CD4-positive, alpha-beta T cell treated with Interleukin-17A for 1 hour (primary cell): ENCODE measurements at regions not wholly inside any gene's neighbourhood (a gene's known extent, or its start where the extent isn't known, plus 50 kb on each side); places are given as distances from the start of the nearest gene placed in this dataset.
"Not testable (repeated sequence)": the region's sequence is repeated elsewhere in the genome, so short reads cannot be mapped to it uniquely, and the experiment has no call there.

Experiments
- DNase-seq: peaks from one replicate; pipeline ENCODE4 v3.0.0-alpha.2; 2020

DNA sequence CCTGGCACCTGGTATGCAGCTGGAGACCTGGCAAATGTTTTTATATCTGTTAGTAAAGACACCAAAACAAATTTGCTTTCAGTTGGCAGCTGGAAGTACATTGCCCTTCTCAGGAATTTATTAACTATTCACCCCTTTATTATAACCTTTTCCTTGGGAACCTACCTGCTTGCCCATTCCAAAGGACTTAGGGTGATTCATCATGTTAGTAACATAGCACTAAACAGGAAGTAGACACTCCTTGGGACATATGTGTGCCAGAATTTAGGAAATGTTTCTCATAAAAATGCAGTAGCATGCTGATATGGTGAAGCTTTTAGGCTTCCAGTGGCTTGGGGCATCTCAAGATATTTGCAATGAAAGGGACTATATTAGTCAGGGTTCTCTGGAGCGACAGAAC is 184.2 kb downstream of the DMAC1 start:
- no peak for DNase-seq

DNA sequence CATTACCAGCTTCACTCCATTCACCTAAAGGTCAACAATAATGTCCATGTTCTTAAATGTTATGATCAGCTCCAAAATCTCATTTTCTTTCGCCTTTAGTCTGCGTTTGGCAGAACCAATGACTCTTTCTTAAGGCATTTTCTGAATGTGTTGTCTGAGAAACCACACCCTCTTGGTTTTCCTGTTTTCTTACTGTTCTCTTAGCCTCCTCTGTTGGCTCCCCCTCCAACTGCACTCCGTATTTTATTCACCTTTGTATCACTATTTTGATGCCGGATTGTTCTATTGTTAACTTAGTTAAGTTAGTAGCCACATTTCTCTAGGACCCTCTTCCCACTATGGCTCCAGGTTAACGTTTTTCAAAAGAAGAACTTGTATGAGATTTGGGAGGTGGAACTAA is 185.6 kb downstream of the DMAC1 start:
- peak; percentile 54 for DNase-seq

DNA sequence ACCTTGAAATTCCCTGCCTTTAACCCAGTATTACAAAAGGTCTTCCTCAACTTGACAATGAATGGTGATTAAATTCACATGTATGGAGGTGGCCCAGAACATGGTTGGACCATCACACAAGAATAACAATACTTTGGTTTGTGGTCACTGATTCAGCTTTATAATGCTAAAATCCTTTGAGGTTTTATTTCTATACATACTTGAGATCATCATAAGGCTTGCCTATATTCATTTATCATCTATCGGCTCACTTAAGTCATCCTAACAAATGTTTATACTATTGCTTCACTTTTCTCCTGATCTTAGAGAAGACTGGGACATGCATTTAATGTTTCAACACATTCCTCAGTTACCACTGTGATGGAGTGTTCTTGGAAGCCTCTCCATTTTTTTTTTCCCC is 191.3 kb downstream of the DMAC1 start:
- no peak for DNase-seq

DNA sequence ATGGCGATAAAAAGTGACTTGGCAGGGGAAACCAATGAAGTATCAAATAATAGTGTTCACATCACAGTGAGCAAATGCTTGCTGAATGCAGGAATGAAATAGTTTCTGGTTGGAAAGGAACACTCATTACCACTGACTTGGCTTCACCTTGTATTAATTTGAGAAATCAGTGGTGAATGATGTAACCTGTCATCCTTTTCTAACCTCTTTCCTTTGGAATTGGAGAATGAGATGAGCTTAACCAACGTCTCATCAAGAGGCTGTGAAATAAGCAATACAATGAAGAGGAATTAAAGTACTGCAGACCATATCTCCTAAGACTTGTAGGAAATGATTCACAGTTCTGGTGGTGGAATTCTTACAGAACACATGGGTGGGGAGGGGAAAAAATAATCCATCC is 192.2 kb downstream of the DMAC1 start:
- no peak for DNase-seq

DNA sequence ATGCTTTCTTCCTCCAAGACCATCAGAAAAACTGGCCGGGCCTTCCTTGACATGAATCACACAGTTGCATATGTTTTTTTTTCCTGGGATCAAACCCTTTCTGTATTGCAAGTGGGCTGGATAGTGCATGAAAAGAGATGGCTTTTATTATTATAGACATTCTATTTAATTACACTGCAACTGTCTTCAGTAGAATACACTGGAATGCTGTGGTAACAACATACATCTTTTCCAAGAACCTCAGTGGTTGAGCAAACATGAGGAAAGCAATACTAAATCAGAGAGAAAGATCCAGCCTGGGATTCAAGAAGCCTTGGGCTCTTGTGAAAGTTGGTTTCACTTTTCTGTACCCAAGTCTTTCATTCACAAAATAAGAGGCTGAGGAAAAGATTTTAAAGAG is 193.0 kb downstream of the DMAC1 start:
- no peak for DNase-seq

DNA sequence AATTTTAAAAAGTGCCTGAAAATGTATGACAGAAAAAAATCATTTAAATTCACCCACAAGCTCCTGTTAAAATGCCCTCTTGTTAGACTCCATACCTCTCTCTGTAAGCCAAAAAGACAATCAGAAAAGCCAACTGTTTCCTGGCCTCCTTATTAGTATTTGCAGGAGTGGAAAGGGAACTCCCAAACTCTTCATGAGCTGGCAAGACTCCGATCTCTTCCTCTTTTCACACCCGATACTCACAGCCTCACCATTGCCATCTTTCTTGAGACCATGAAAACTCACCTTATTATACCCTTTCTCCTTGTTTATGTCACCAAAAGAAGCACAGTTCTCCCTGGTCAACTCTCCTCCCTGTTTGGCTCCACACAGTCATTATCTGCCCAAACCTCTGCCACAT is 197.8 kb downstream of the DMAC1 start:
- DNase-seq: no peak

DNA sequence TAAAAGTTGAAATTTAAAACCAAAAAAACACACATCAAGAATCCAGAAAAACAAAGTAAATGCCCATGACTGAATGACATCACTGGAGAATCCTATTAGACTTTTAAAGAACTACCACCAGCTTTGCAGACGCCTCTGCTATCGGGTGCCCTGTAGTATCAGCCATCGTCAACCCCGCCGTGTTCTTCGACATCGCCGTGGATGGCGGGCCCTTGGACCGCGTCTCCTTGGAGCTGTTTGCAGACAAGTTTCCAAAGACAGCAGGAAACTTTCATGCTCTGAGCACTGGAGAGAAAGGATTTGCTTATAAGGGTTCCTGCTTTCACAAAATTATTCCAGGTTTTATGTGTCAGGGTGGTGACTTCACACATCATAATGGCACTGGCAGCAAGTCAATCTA is 201.9 kb downstream of the DMAC1 start:
- no peak for DNase-seq

DNA sequence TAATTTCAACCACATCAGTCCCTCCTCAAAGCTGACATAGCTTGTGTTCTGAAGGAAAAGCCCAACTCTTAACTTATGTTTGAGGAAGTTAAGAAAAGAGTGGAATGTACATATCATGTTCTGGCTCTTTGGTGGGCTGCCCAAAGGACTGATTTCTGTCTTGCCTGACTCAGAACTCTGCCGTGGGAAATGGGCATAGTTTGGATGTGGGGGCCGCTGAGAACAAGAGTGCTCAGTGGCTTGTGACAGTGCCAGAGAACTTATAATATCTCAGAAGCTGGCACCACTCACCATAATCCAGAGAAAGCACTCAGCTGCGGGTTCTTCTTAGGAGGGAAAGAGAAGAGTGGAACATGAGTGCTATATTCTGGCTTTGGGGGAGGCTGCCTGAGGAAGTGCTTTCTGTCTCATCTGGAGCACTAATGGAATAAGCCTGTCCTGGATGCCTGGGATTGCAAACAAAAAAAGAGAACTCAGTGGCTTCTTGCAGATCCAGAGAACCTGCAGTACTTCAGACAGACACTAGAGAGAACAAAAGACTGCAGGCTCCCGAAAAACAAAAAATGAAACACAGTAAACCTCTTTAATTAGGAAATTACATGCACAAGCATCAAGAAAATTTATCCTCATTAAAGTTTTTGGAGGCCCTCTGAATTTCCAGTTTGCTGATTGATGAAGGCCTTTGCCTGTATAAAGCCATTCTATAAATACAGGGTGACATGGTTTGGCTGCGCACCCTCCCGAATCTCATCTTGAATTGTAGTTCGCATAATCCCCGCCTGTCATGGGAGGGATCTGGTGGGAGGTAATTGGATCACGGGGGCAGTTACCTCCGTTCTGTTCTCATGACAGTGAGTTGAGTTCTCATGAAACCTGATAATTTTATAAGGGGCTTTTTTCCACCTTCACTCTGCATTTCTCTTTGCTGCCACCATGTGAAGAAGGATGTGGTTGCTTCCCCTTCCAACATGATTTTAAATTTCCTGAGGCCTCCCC is 207.0 kb downstream of the DMAC1 start:
- DNase-seq: no peak

DNA sequence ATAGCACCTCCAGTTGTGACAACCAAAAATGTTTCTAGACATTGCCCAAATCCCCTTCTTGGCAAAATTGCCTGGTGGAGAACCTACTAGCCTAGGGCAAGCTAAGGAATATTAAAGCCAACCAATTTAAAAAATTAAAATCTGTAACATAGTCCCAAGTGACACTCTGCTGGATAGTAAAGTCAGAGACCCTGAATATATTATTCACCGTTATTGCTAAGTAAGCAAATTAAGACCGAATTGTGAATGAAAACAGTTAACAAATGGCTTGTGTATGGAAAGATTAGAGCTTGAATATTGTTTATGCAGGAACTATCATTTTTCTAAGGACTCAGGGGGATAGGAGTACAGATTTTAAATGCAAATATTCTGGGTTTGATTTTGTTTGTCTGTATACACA is 208.1 kb downstream of the DMAC1 start:
- DNase-seq: no peak

DNA sequence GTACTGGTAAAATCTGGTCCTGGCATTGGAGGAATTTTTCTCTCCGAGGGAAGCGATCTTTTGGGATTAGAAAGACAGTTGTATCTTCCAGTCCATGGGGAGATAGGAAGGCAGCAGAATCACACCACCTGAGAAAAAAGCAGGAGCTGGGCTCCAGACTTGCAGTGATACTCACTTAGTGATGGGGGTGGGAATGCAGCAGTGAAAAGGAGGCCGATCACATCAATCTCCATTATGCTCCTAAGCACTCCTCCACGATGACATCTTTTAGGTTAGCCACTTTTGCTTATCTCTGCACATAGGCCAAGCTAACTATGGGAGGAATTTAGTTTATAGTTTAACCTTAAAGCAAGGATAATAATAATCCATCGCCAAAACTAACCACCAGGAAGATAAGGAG is 219.0 kb downstream of the DMAC1 start:
- no peak for DNase-seq

DNA sequence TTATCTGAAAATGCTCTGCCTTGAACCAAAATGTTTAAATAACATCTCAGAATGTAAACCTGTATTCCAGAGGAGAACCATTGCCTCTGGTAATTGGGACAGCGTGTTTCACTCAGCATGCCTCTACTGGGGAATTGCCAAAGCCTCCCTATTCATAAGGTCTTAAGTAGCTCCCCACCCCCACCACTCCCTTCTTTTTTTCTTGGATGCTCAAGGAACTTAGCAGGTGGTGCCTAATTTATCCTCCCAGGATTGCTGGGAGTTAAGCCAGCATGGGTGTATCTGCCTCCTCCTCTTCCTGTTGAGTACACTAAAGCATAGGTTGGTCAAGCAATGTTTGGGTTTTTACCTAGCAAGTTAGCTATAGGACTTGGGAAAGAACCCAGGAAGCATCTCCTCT is 220.2 kb downstream of the DMAC1 start:
- DNase-seq: no peak

DNA sequence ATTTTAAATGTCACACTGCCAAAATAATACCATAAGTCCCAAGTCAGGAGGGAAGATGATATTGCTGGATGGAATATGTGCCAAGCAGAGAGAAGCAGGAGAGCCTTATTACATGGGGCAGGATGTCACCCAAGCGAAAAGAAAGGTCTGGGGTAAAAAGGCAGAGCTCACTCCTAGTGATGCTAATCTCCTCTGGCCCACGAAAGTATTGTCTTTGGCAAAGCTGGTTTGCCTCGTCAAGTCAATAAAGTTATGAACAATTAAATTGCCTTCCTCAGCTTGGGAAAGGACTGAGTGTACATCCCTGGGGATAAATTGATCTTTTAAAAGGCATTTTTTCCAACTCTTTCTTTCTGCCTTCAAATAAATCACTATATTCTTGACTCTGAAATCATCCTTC is 220.6 kb downstream of the DMAC1 start:
- no peak for DNase-seq

DNA sequence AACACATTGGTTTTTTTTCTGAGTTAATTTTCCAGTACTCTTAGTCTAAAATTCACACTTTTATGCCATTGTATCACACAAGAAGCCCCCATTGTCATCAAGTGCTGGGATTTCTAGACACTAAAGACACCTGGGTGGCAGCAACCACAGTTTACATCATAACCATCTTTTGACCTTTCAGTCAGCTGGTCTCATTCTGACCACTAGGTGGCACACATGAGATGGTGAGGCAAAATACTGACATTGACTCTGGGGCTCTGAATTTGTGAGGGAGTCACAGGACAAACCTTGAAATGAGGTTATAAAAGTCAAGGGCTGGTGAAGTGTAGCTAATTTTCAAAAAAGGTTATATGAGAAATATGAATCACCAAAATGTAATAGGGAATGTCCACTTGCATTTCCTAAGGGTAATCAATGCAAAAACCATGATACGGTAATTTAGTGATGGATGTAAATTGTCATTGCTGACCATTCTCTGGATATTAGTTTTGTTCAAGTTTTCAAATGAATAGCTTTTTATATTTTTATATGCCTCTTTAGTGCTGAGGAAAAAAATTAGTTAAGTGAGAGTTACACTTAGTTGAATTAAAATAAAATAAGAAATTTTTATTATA is 229.4 kb downstream of the DMAC1 start:
- peak; percentile 79 for DNase-seq

DNA sequence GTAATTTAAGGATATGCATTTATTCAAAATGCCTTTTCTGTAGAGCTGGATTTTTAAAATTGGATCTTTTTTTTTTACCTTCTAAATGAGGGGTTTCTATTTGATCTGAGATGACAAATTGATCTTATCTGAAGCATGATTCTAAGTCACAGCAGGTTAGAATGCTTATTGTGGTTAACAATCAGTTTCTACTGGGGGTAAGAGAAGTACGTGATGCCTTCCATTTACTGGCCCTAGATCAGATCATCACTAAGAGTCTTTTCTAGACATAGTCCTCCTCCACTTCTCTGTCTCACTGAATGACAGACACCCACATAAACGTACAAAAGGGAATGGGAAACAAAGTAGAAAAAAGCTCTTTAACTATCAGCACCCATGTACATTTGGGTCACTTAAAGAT is 231.9 kb downstream of the DMAC1 start:
- no peak for DNase-seq

DNA sequence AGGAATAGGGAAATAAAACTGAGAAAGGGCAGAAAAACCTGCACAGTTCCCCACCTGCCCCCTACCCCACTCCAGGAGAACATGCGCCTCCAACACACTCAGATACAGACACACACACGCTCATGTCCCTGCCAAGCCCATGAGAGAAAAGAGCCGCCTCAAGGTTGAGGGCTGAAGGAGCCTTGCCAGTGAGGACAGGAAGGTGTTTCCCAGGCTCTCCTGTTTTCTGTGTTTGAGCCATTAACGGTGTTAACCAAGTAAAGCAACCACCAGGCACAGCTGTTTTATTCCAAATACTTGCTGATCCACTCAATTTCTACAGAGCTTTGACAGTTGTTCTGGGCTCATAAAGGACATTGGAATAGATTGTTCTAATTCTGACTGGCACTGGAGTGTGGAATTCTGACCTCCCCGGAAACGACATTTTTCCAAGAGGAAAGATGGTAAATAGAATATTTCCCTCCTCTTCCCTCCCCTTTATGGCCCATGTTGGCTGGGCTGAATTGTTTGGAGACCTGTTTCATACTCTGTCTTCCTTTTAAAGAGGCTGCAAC is 238.0 kb downstream of the DMAC1 start:
- DNase-seq: no peak

DNA sequence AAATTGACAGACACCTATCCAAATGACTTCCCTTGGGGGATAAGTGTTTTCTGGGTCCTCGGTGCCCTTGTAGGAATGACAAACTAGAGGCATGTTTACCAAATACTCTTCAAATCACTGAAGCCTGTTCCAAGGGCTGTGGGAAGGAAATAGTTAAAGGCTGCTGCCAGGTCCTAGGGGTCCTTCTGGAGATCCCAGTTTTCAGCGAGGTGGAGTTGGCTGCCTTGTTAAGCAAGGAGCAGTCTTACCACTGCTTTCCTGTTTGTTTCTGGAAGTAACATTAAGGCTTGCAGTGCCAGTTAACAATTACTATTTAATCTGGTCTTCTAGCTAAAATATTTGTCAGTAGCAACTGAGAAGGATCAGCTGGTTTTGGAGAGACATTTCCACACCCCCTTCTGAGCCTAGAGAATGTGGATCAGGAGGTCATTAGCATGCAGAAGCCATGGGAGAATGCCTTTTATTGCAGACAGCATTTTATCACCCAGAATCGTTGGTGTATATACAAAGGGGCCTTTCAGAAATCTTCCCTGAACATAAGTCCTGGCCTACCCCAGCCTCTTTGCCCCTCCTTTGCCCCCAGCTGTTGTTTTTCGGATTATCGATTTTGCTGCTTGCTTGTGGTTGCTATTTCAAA is 238.8 kb downstream of the DMAC1 start:
- no peak for DNase-seq

DNA sequence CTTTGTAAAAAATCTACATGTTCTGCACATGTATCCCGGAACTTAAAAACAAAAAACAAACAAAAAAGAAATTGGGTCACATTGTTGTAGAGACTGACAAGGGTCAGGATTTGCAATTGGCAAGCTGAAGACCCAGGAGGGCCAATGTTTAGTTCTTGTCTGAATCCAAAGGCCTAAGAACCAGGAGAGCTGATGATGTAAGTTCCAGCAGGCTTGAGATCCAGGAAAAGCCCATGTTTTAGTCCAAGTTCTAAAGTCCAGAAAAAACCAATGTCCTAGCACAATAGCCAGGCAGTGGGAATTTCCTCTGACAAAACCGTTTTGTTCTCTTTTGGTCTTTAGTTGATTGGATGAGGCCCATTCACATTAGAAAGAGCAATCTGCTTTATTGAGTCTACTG is 244.9 kb downstream of the DMAC1 start:
- no peak for DNase-seq

DNA sequence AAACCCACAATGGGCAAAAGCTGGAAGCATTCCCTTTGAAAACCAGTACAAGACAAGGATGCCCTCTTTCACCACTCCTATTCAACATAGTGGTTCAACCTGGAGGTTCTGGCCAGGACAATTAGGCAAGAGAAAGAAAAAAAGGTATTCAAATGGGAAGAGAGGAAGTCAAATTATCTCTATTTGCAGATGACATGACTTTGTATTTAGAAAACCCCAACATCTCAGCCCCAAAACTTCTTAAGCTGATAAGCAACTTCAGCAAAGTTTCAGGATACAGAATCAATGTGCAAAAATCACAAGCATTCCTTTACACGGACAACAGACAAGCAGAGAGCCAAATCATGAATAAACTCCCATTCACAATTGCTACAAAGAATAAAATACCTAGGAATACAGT is 246.9 kb downstream of the DMAC1 start:
- DNase-seq: not testable (repeated sequence)

DNA sequence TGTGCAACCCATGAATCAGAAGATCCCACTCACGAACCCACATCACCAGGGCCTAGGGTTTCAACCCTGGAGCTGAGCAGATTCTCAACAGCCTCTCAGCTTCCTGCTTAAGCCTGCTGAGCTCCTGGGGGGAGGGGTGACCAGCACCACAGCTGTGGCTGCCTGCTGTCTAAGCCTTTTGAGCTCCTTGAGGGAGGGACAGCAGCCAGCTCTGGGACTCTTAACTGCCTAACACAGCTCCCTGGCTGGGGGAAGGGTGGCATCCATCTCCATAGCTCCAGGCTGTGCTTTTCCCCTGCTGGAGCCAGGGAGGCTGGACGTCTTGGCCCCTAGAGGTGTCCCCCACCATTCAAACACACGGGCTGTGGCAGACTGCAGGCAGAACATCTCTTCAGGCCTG is 250.3 kb downstream of the DMAC1 start:
- DNase-seq: no peak

DNA sequence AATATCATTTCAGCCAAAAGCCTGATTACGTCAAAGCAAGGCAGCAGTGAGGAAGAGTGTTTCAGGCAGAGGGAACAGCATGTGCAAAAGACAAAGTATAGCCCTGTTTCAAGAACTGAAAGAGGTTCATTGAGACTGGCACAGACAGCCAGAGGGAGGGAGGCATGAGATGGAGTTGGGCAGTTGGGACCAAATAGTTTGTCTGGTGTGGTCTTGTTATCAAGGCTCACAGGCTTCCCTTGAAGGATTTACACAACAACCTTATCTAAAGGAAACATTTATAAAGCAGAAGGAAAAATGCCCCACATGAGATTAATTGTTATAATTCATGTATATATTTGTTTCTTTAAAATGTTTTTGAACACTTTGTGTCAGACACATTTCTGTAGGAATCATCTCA is 253.3 kb downstream of the DMAC1 start:
- DNase-seq: no peak

DNA sequence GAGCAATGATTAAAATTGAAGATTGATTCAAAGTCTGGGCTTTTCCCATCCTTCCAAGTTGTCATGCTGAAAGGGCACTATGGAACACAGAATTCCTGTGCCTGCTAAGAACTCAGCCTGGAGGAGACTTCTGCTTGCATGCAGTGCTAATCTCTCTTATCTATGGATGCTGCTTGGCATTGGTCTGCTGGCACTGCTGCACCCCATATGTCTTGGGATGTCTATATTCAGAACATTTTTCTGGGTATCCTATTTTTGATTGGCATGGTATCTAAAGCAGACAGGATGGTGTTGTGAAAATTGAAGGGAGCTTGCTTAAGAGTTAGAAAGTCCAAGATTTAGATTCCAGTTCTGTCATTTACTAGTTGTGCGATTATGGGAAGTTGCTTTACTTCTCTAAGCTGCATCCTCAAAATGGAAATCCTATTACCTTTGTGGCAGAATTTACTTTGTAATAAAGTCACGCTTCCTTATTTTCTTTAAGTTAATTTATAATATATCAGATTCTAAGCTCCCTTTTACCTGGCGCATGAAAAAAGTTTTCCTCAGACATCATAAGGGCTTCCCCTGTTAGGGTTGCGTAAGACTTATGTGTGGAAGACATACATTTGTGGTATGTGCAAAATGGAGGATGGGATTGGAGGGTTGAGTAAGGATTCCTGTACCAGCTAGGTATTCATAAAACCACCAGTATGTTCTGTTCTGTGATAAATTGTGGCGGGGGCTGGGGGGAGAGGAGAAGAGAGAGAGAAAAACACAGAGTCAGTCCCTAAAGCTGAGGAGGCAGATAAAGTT is 254.0 kb downstream of the DMAC1 start:
- DNase-seq: no peak

DNA sequence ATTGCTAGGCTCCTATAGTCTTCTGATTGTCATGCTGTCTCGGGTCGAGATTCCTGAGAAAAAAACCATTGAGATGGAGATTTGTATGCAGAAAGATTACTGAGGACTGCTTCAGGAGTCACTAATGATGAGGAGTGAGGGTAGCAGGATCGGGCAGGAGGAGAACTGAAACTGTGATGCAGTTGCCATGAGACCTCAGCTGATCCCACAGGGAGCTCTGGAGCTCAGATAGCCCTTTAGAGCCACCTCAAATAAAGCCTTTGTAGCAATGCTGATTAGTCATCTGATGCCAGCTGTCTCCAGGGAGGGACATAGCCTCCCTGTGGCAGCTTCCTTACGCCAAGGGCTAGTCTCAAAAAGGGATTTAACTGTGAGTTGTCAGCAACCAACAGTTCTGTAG is 256.9 kb downstream of the DMAC1 start:
- no peak for DNase-seq

DNA sequence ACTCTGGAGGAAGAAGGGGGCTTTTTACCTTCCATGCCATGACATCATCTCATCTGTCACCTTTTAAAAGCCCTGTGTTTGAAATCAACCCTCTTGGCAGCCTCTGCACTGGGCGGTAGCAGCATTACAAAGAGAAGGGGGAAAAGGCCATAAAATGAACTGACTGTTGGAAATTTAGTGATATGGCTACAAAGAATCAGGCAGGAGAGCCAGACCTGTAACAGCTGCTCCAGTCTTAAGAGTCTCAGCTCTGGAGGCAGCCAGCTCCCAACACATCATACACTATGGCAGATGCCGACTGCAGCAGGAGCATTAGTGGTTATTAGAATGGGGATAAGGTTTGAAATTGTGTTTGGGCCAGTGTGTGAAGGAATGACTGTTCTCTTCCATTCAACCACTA is 257.5 kb downstream of the DMAC1 start:
- no peak for DNase-seq
